H9 (cell line): ENCODE measurements at regions not wholly inside any gene's neighbourhood (a gene's known extent, or its start where the extent isn't known, plus 50 kb on each side); places are given as distances from the start of the nearest gene placed in this dataset.

Experiments used
- DNase-seq: peaks from one replicate; pipeline ENCODE4 v3.0.0-alpha.2; 2017
- H2AFZ ChIP-seq: one replicate; pipeline ENCODE4 v1.6.1; 2013; ENCODE audit warnings: mild to moderate bottlenecking, low read length, control low read depth, moderate library complexity
- H2AK5ac ChIP-seq: 2 replicates; pipeline ENCODE4 v1.6.1; 2013; ENCODE audit warnings: low read length, control low read depth, mixed read lengths; ENCODE audit not compliant: insufficient read length
- H2BK120ac ChIP-seq: one replicate; pipeline ENCODE4 v1.6.1; 2013; ENCODE audit warnings: low read depth, mild to moderate bottlenecking, low read length, control low read depth, inconsistent platforms; ENCODE audit not compliant: poor library complexity, severe bottlenecking
- H2BK12ac ChIP-seq: 2 replicates; pipeline ENCODE4 v1.6.1; 2013; ENCODE audit warnings: low read length, control low read depth, mixed read lengths, low read depth; ENCODE audit not compliant: insufficient read length
- H2BK15ac ChIP-seq: 2 replicates; pipeline ENCODE4 v1.6.1; 2013; ENCODE audit warnings: low read depth, low read length, control low read depth
- H2BK20ac ChIP-seq: one replicate; pipeline ENCODE4 v1.6.1; 2013; ENCODE audit warnings: low read depth, mild to moderate bottlenecking, low read length, control low read depth, inconsistent platforms; ENCODE audit not compliant: poor library complexity, severe bottlenecking
- H2BK5ac ChIP-seq: 2 replicates; pipeline ENCODE4 v1.6.1; 2013; ENCODE audit warnings: low read length, control low read depth, mixed read lengths; ENCODE audit not compliant: insufficient read length
- H3K14ac ChIP-seq: 2 replicates; pipeline ENCODE4 v1.6.1; 2013; ENCODE audit warnings: low read length, control low read depth; ENCODE audit not compliant: insufficient read depth
- H3K18ac ChIP-seq: 2 replicates; pipeline ENCODE4 v1.6.1; 2013; ENCODE audit warnings: low read depth, mild to moderate bottlenecking, mixed read lengths, low read length, control low read depth; ENCODE audit not compliant: insufficient read length
- H3K23ac ChIP-seq: 2 replicates; pipeline ENCODE4 v1.6.1; 2013; ENCODE audit warnings: low read length, control low read depth, mixed read lengths, low read depth; ENCODE audit not compliant: insufficient read length
- H3K23me2 ChIP-seq: 2 replicates; pipeline ENCODE4 v1.6.1; 2013; ENCODE audit warnings: low read depth, mild to moderate bottlenecking, mixed read lengths, low read length, control low read depth; ENCODE audit not compliant: insufficient read length, poor library complexity, severe bottlenecking
- H3K27ac ChIP-seq: 2 replicates; pipeline ENCODE4 v1.5.1; 2013; ENCODE audit warnings: low read length, control low read depth, mixed read lengths, low read depth; ENCODE audit not compliant: insufficient read length
- H3K27me3 ChIP-seq: 2 replicates; pipeline ENCODE4 v1.6.1; 2013; ENCODE audit warnings: low read length, control low read depth, inconsistent platforms; ENCODE audit not compliant: insufficient read depth
- H3K4ac ChIP-seq: 2 replicates; pipeline ENCODE4 v1.6.1; 2013; ENCODE audit warnings: low read depth, mild to moderate bottlenecking, control low read depth, inconsistent platforms, low read length, moderate library complexity
- H3K4me1 ChIP-seq: 2 replicates; pipeline ENCODE4 v1.6.1; 2013; ENCODE audit warnings: low read length, control low read depth, inconsistent platforms; ENCODE audit not compliant: insufficient read depth
- H3K4me2 ChIP-seq: 2 replicates; pipeline ENCODE4 v1.6.1; 2013; ENCODE audit warnings: low read length, control low read depth, mixed read lengths; ENCODE audit not compliant: insufficient read length, insufficient read depth
- H3K56ac ChIP-seq: 2 replicates; pipeline ENCODE4 v1.6.1; 2013; ENCODE audit warnings: low read depth, mild to moderate bottlenecking, mixed read lengths, low read length, control low read depth; ENCODE audit not compliant: insufficient read length
- H3K79me1 ChIP-seq: 2 replicates; pipeline ENCODE4 v1.6.1; 2013; ENCODE audit warnings: low read depth, mild to moderate bottlenecking, moderate library complexity, low read length, control low read depth, inconsistent platforms; ENCODE audit not compliant: insufficient read depth, poor library complexity, severe bottlenecking
- H3K79me2 ChIP-seq: 2 replicates; pipeline ENCODE4 v1.6.1; 2013; ENCODE audit warnings: low read length, control low read depth, inconsistent platforms; ENCODE audit not compliant: insufficient read depth
- H3K9ac ChIP-seq: 2 replicates; pipeline ENCODE4 v1.6.1; 2013; ENCODE audit warnings: low read length, control low read depth, mixed read lengths; ENCODE audit not compliant: insufficient read length; ENCODE audit errors: extremely low read depth
- H3K9me3 ChIP-seq: one replicate; pipeline ENCODE4 v1.6.1; 2013; ENCODE audit warnings: low read depth, low read length, inconsistent platforms; ENCODE audit not compliant: control insufficient read depth
- H3T11ph ChIP-seq: one replicate; pipeline ENCODE4 v1.6.1; 2013; ENCODE audit warnings: mild to moderate bottlenecking, low read length, control low read depth, inconsistent platforms
- H4K20me1 ChIP-seq: one replicate; pipeline ENCODE4 v1.6.1; 2013; ENCODE audit not compliant: control insufficient read depth, insufficient read length, insufficient read depth
- H4K5ac ChIP-seq: 2 replicates; pipeline ENCODE4 v1.6.1; 2013; ENCODE audit warnings: low read depth, mild to moderate bottlenecking, mixed read lengths, low read length, control low read depth; ENCODE audit not compliant: insufficient read length
- H4K8ac ChIP-seq: replicated peaks from 2 replicates; pipeline ENCODE4 v1.6.1; 2013; ENCODE audit warnings: low read length, control low read depth, mixed read lengths, low read depth; ENCODE audit not compliant: insufficient read length
- H4K91ac ChIP-seq: 2 replicates; pipeline ENCODE4 v1.6.1; 2013; ENCODE audit warnings: low read depth, mild to moderate bottlenecking, moderate library complexity, mixed read lengths, low read length, control low read depth; ENCODE audit not compliant: insufficient read length
- H3K27ac Mint-ChIP-seq, 3 experiments: 2 replicates in 2 of 3; 3 replicates in 1 of 3; pipeline ENCODE4 v1.8.0; 2020 to 2021; ENCODE audit warnings: mixed read lengths in 3 of 3, mild to moderate bottlenecking in 1 of 3, moderate library complexity in 1 of 3
- H3K27me3 Mint-ChIP-seq: 2 replicates; pipeline ENCODE4 v1.8.0; 2021; ENCODE audit warnings: low read depth, mild to moderate bottlenecking, moderate library complexity, mixed read lengths
- H3K36me3 Mint-ChIP-seq, 3 experiments: 2 replicates in 2 of 3; 3 replicates in 1 of 3; pipeline ENCODE4 v1.8.0; 2020 to 2021; ENCODE audit warnings: low read depth in 3 of 3, mixed read lengths in 3 of 3; ENCODE audit not compliant: insufficient read depth in 1 of 3
- H3K4me1 Mint-ChIP-seq, 2 experiments: 2 replicates each; pipeline ENCODE4 v1.8.0; 2020; ENCODE audit warnings: mixed read lengths in 2 of 2
- H3K4me3 Mint-ChIP-seq, 2 experiments: 2 replicates in 1 of 2; 3 replicates in 1 of 2; pipeline ENCODE4 v1.8.0; 2020 to 2021; ENCODE audit warnings: mild to moderate bottlenecking in 2 of 2, mixed read lengths in 2 of 2, moderate library complexity in 1 of 2
- H3K9me3 Mint-ChIP-seq, 2 experiments: 2 replicates in 1 of 2; 3 replicates in 1 of 2; pipeline ENCODE4 v1.8.0; 2020; ENCODE audit warnings: mild to moderate bottlenecking in 2 of 2, mixed read lengths in 2 of 2, moderate library complexity in 1 of 2
- WGBS: extraction: QIAGEN DNeasy Blood & Tissue Kit; methylation state at CpG from one replicate; pipeline ENCODE4 v1.1.7; 2013; ENCODE audit warnings: missing lambda C conversion rate, low lambda C conversion rate, mixed read lengths; ENCODE audit not compliant: insufficient read length; ENCODE audit errors: extremely low coverage; 5-methylcytosine and 5-hydroxymethylcytosine counted together
- TF ChIP-seq, protein P1 (sequence below): fragments of 200-600 bp; sonication (generic); conservative IDR thresholded peaks from 3 replicates; pipeline ENCODE4 v1.8.0; 2021; ENCODE audit warnings: antibody characterized with exemption, mild to moderate bottlenecking

DNA sequence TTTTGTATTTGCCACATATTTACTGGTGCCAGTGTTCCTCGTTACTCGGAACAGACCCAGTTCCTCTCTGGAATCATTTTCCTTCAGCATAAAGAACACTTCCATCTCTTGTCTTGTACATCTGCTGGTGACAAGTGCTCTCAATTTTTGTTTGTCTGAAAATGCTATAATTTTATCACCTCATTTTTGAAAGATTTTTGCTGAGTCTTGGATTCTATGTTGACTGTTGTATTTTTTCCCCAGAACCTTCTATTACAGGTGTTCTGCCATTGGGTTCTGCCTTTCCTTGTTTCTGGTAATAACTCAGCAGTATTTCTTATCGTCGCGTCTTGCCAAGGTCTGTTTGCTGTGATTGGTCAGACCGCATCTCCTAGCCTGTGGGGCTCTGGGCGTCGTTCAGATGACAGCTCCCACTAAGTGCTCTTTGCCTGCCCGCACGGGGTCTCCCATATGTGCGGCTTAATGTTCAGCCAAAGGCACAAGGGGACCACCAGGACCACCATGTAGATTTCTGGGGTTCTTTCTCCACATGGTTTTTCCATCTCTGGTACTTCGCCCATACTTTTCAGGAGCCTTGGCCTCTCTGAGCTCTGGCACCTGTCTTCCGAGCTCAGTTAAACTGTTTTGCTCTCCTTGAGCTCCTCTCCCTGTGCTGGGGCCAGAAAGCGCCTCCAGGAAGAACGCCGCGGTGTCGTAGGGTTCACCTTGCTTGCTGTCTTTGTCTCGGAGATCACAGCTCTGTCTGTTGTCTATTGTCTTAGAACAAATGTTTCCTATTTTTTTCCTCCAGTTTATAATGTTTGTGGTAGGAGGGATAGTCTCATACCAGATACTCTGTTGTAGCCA, 80.0 kb downstream of the METRNL start:
- no peak overlapping the region for H2AFZ ChIP-seq
- H2BK20ac ChIP-seq, result no peak overlapping the region
- no CpG with 5 or more reads among the region's 19 CpGs for WGBS
- H3K27me3 ChIP-seq, result no peaks in the 10 kb centered on the region
- H3K79me2 ChIP-seq, result no peaks in the 10 kb centered on the region
- H3K9me3 Mint-ChIP-seq, result peaks cover 0 to 5% of the 10 kb centered on the region in 2 experiments; a peak in 3 of 5 replicates
- H3K27ac ChIP-seq, result no peak overlapping the region
- no peak overlapping the region for H2BK120ac ChIP-seq
- no peak overlapping the region for H3K4ac ChIP-seq
- no peak overlapping the region for H3K4me2 ChIP-seq
- no peak overlapping the region for H3K56ac ChIP-seq
- H3K18ac ChIP-seq, result no peak overlapping the region
- no peak overlapping the region for H4K8ac ChIP-seq
- peaks cover 0 to 11% of the 10 kb centered on the region in 2 experiments; a peak in 2 of 4 replicates for H3K4me1 Mint-ChIP-seq
- H3K23me2 ChIP-seq, result no peaks in the 10 kb centered on the region
- H3K27ac Mint-ChIP-seq, result no peak overlapping the region
- no peaks in the 10 kb centered on the region for H4K20me1 ChIP-seq
- H3K14ac ChIP-seq, result no peak overlapping the region
- H2AK5ac ChIP-seq, result no peak overlapping the region
- no peak overlapping the region for H2BK12ac ChIP-seq
- H3K23ac ChIP-seq, result no peak overlapping the region
- H3K4me3 Mint-ChIP-seq, result no peak overlapping the region
- no peak overlapping the region for H4K91ac ChIP-seq
- TF ChIP-seq, protein P1, sequence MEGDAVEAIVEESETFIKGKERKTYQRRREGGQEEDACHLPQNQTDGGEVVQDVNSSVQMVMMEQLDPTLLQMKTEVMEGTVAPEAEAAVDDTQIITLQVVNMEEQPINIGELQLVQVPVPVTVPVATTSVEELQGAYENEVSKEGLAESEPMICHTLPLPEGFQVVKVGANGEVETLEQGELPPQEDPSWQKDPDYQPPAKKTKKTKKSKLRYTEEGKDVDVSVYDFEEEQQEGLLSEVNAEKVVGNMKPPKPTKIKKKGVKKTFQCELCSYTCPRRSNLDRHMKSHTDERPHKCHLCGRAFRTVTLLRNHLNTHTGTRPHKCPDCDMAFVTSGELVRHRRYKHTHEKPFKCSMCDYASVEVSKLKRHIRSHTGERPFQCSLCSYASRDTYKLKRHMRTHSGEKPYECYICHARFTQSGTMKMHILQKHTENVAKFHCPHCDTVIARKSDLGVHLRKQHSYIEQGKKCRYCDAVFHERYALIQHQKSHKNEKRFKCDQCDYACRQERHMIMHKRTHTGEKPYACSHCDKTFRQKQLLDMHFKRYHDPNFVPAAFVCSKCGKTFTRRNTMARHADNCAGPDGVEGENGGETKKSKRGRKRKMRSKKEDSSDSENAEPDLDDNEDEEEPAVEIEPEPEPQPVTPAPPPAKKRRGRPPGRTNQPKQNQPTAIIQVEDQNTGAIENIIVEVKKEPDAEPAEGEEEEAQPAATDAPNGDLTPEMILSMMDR, result no peak
- no peak overlapping the region for H2BK15ac ChIP-seq
- no peaks in the 10 kb centered on the region for H3K9me3 ChIP-seq
- H3T11ph ChIP-seq, result no peak overlapping the region
- H3K4me1 ChIP-seq, result no peaks in the 10 kb centered on the region
- no peak overlapping the region for H3K9ac ChIP-seq
- no peak overlapping the region for H4K5ac ChIP-seq
- no peak overlapping the region for H2BK5ac ChIP-seq
- H3K27me3 Mint-ChIP-seq, result peaks cover 9% of the 10 kb centered on the region
- DNase-seq, result no peak
- no peaks in the 10 kb centered on the region for H3K79me1 ChIP-seq
- H3K36me3 Mint-ChIP-seq, result no peaks in the 10 kb centered on the region; a peak in 1 of 7 replicates
